Nephron progenitor cell (in vitro differentiated cells): ENCODE measurements at regions not wholly inside any gene's neighbourhood (a gene's known extent, or its start where the extent isn't known, plus 50 kb on each side); places are given as distances from the start of the nearest gene placed in this dataset.

Source experiments
- DNase-seq: peaks from one replicate; pipeline ENCODE4 v3.0.0; 2021
- H3K27ac Mint-ChIP-seq: 2 replicates; pipeline ENCODE4 v1.8.0; 2021; ENCODE audit warnings: mild to moderate bottlenecking, moderate library complexity, mixed read lengths
- H3K27me3 Mint-ChIP-seq: 2 replicates; pipeline ENCODE4 v1.8.0; 2021; ENCODE audit warnings: mild to moderate bottlenecking, low read depth, mixed read lengths; ENCODE audit not compliant: poor library complexity
- H3K36me3 Mint-ChIP-seq: 2 replicates; pipeline ENCODE4 v1.8.0; 2021; ENCODE audit warnings: low read depth, mixed read lengths
- H3K4me1 Mint-ChIP-seq: 2 replicates; pipeline ENCODE4 v1.8.0; 2021; ENCODE audit warnings: mixed read lengths
- H3K4me3 Mint-ChIP-seq: 2 replicates; pipeline ENCODE4 v1.8.0; 2021; ENCODE audit warnings: mild to moderate bottlenecking, moderate library complexity, mixed read lengths
- H3K9me3 Mint-ChIP-seq: 2 replicates; pipeline ENCODE4 v1.8.0; 2021; ENCODE audit warnings: mild to moderate bottlenecking, moderate library complexity, mixed read lengths
- TF ChIP-seq, protein P1 (sequence below): fragments of 200-600 bp; sonication (generic); IDR thresholded peaks from 2 replicates; pipeline ENCODE4 v1.5.0; 2021; ENCODE audit warnings: antibody characterized with exemption

DNA sequence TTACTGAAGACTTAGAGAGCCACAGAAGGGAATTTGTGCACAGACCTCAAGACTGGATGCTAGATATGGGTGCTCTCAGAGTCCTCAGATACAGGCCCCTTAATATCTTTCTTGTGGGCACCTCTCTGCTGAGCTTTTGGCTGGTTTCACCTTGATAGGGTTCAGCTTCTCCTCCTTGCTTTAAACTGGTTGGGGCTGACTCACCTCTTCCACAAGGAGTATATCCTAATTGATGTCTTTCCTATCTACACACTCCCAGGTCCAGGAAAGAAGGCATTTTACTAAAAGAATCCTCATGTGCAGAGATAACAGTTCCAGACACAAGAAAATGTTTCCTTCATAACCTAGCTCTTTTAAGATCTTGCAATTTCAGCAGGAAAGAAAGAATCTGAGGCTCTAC is 284.4 kb downstream of the NDFIP2 start:
- peaks cover 35% of the 10 kb centered on the region for H3K9me3 Mint-ChIP-seq
- TF ChIP-seq, protein P1, sequence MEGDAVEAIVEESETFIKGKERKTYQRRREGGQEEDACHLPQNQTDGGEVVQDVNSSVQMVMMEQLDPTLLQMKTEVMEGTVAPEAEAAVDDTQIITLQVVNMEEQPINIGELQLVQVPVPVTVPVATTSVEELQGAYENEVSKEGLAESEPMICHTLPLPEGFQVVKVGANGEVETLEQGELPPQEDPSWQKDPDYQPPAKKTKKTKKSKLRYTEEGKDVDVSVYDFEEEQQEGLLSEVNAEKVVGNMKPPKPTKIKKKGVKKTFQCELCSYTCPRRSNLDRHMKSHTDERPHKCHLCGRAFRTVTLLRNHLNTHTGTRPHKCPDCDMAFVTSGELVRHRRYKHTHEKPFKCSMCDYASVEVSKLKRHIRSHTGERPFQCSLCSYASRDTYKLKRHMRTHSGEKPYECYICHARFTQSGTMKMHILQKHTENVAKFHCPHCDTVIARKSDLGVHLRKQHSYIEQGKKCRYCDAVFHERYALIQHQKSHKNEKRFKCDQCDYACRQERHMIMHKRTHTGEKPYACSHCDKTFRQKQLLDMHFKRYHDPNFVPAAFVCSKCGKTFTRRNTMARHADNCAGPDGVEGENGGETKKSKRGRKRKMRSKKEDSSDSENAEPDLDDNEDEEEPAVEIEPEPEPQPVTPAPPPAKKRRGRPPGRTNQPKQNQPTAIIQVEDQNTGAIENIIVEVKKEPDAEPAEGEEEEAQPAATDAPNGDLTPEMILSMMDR, result no peak
- no peak overlapping the region for H3K4me3 Mint-ChIP-seq
- H3K27me3 Mint-ChIP-seq, result no peaks in the 10 kb centered on the region
- peaks cover 19% of the 10 kb centered on the region for H3K36me3 Mint-ChIP-seq
- no peaks in the 10 kb centered on the region for H3K4me1 Mint-ChIP-seq
- DNase-seq, result no peak
- H3K27ac Mint-ChIP-seq, result no peak overlapping the region

- Mint-ChIP-seq H3K27ac (peak overlapping the region; percentile 46), H3K4me1 (peaks cover 32% of the 10 kb centered on the region), H3K36me3 (peaks cover 4% of the 10 kb centered on the region), H3K27me3 (peaks cover 4% of the 10 kb centered on the region), H3K9me3 (no peaks in the 10 kb centered on the region), H3K4me3 (no peak overlapping the region)
- TF ChIP-seq, protein P1, result no peak
- DNase-seq, result no peak
Observed at GRCh38 chr13:79749984-79750551, 269.1 kb downstream of the NDFIP2 start.

DNA sequence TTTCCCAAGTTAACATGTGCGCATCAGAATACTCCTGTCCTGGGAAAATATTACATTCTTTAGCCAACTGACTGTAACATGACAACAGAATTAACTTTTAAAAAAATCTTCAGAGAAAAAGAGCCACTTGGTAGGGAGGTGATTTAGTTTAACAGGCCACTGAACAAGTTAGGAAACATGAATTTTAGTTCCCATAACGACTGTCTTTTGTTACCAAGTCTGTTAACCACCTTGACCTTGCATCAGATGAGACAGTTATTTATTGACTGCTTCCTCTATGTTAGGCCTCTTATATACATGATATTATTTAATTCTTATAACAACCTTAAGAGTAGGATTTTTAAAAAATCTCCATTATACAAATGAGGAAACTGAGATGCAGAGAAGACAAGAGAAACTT is 268.6 kb downstream of the NDFIP2 start:
- DNase-seq, result no peak
- no peak overlapping the region for H3K27ac Mint-ChIP-seq
- H3K4me1 Mint-ChIP-seq, result peaks cover 37% of the 10 kb centered on the region
- H3K9me3 Mint-ChIP-seq, result no peaks in the 10 kb centered on the region
- peaks cover 4% of the 10 kb centered on the region for H3K36me3 Mint-ChIP-seq
- H3K27me3 Mint-ChIP-seq, result peaks cover 4% of the 10 kb centered on the region
- H3K4me3 Mint-ChIP-seq, result no peak overlapping the region
- TF ChIP-seq, protein P1, result no peak

DNA sequence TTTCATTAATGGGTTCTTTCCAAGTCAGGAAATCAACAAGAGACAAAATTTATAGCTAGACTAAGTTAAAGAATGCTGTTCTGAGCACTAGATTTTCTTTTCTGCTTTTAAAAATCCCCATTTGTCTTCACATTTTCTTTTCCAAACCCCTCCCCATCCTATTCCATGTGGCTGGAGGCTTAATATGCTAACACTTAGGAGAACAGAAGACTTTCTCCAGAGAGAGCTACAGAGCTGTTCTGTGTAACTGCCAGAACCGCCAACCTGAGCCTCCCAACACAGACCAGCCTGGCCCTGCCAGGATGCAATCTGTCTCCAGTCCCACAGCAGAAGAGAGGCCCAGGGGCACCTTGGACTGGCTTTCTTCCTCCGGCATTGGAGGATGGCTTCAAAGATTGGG is 264.1 kb downstream of the NDFIP2 start:
- Mint-ChIP-seq H3K27me3 (peaks cover 4% of the 10 kb centered on the region), H3K36me3 (no peaks in the 10 kb centered on the region), H3K27ac (peak overlapping the region; percentile 94), H3K9me3 (no peaks in the 10 kb centered on the region), H3K4me3 (no peak overlapping the region), H3K4me1 (peaks cover 57% of the 10 kb centered on the region)
- no peak for DNase-seq
- TF ChIP-seq, protein P1, result no peak

DNA sequence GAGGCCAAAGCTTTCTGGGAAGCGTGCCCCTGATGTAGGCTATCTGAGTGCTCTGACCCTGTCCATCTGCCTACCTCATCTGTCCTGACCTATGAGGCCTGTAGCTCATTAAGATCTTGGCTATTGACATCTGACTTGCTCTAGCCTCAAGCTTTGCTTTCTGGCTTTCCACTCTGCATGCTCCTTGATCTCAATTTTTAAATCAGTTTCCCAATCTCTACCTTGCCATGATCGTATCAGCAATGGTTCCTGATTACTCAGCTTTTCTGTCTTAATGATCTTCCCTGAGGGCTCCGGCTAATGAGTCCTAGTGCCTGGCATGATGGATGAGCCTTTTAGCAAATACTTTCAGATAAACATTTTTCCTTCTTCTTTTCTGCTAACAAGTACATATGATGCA is 262.0 kb downstream of the NDFIP2 start:
- TF ChIP-seq, protein P1, result no peak
- Mint-ChIP-seq H3K4me3 (no peak overlapping the region), H3K4me1 (peaks cover 47% of the 10 kb centered on the region), H3K27me3 (no peaks in the 10 kb centered on the region), H3K36me3 (no peaks in the 10 kb centered on the region), H3K9me3 (no peaks in the 10 kb centered on the region), H3K27ac (no peak overlapping the region)
- no peak for DNase-seq

DNA sequence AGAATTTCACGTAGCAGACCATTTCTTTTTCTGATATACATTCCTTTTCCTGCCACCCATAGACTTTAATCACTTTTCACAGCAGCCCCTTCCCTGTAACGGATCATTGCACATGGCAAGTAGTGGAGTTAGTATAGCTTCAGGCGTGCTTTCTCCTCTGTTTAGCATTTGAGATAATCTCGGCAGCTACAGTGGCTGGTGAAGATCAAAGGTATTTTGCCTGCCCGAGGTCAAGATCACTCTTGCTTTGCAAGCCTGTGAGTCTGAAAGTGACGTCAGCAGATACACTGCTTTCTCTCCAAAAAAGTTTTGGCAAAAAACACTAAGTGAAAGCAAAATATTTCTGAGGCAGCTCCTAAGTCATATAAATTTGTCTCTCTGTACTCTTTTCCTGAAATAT is 260.0 kb downstream of the NDFIP2 start:
- Mint-ChIP-seq H3K4me3 (peak overlapping the region; percentile 0), H3K4me1 (peaks cover 47% of the 10 kb centered on the region), H3K27me3 (no peaks in the 10 kb centered on the region), H3K27ac (no peak overlapping the region), H3K9me3 (no peaks in the 10 kb centered on the region), H3K36me3 (no peaks in the 10 kb centered on the region)
- TF ChIP-seq, protein P1, result no peak
- DNase-seq, result peak; percentile 23
